Limb (tissue), 2 donors: ENCODE measurements at regions not wholly inside any gene's neighbourhood (a gene's known extent, or its start where the extent isn't known, plus 50 kb on each side); places are given as distances from the start of the nearest gene placed in this dataset.
"Not testable (repeated sequence)": the region's sequence is repeated elsewhere in the genome, so short reads cannot be mapped to it uniquely, and the experiment has no call there.

ENCODE experiments used
- DNase-seq, 2 donors: peaks; one replicate each; pipeline ENCODE4 v3.0.0-alpha.2; 2016; ENCODE audit errors: extremely low spot score in 2 of 2

- DNase-seq = no peak
Measured at GRCh38 chr17:62322313-62322712, 58.0 kb upstream of the EFCAB3 start.

GRCh38 chr17:62321451-62321850, 58.9 kb upstream of the EFCAB3 start:
- no peak for DNase-seq

DNA sequence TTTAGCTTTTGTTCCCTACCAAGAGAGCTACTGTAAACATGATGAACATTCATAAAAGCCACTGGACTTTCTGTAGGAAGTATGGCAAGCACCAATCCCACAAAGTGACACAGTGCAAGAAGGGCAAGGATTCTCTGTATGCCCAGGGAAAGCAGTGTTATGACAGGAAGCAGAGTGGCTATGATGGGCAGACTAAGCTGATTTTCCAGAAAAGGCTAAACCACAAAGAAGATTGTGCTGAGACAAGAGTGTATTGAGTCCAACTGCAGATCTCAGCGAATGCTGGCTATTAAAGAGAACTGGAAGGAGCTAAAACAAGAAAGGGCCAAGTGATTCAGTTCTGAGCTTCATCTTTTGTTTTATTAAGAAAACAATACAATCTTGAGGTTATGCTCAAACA, 60.5 kb upstream of the EFCAB3 start:
- no peak for DNase-seq

DNA sequence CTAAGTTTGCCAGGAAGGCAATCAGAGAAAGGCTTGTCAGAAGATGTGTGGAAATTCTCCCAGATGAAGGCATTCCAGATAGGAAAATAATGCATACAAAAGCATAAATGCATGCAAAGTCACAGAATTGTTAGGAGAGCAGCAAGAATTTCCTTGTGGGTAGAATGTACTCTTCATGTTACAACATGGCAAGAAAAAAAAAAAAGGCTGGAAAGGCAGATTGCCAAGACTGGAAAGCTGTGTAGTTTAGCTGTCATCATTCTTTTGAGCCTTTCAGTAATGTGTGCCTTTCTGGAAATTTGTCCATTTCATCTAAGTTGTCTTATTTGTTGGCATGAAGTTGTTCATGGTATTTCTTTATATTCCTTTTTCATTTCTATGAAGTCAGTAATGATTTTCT, 71.0 kb upstream of the EFCAB3 start:
- no peak for DNase-seq

GRCh38 chr17:62307196-62307595, 73.2 kb upstream of the EFCAB3 start:
- DNase-seq = no peak

- DNase-seq = no peak
Measured at GRCh38 chr17:62303476-62303875, 76.9 kb upstream of the EFCAB3 start.

DNA sequence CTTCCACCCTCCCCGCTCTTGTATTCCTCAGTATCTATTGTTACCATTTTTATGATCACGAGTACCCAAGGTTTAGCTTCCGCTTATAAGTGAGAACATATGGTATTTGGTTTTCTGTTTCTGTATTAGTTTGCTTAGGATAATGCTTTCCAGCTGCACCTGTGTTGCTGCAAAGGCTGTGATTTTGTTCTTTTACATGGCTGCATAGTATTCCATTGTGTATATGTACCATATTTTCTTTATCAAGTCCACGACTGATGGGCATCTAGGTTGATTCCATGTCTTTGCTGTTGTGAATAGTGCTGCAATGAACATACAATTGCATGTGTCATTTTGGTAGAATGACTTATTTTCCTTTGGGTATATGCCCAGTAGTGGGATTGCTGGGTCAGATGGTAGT, 79.7 kb upstream of the EFCAB3 start:
- DNase-seq = no peak

DNA sequence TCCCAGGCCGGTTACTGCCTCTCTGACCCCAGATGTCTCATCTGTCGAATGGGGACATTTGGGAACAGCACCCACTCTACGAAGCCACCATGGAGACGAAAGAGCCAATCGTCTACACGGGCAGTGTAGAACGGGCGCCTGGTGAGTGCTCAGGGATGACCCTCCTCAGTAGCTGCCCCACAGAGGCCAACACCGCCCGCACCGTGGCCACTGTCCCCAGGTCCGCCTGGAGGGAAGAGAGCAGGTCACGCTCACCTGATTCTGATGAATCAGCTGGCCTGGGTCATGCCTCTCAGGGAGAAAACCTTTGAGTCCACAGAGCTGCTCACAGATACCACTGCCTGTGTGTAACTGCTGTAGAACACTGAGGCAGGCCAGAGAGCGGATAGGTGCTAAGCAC, 105.1 kb upstream of the EFCAB3 start:
- not testable (repeated sequence) for DNase-seq

GRCh38 chr17:62268361-62268760, 112.0 kb upstream of the EFCAB3 start:
- DNase-seq = not testable (repeated sequence)

DNA sequence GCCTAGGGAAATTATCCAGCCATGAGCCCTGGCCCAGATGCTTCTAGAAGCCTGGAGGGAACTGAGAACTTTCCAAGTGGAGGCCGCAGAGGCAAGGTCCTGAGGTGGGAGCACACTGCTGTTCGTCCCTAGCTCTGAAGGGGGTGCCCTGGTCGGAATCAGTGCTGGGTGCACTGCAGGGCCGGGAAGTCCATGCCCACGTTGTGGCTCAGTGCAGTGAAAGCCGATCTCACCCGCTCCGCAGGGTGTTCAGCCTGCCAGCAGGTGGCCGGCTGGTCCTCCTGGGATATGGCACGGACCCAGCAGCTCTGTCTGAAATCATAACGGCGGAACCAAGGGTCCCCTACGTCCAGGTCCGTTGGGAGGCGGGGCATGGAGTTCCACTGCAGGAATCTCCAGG, 115.4 kb upstream of the EFCAB3 start:
- DNase-seq = not testable (repeated sequence)

- not testable (repeated sequence) for DNase-seq
Measured at GRCh38 chr17:62255791-62256190, 124.6 kb upstream of the EFCAB3 start.

DNA sequence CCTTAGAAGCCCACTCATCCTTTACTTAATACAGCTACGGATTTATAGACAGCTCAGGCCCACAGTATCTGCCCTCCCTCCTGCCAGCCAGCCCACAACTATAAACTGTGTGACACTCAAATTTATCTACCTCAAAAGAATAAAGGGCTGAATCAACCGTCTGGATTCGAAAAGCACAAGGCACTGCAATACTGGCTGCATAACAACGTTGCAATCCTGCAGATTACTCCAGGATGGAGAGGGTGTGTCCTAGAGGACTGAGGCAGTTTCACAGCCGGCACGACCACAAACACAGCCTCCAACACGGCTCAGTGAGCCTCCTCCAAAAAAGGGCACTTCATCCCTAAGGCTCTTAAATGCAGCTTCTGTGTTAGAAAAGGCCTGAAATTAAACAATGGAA, 138.3 kb upstream of the EFCAB3 start:
- DNase-seq = not testable (repeated sequence)

GRCh38 chr17:62239569-62239968, 140.8 kb upstream of the EFCAB3 start:
- not testable (repeated sequence) for DNase-seq

DNA sequence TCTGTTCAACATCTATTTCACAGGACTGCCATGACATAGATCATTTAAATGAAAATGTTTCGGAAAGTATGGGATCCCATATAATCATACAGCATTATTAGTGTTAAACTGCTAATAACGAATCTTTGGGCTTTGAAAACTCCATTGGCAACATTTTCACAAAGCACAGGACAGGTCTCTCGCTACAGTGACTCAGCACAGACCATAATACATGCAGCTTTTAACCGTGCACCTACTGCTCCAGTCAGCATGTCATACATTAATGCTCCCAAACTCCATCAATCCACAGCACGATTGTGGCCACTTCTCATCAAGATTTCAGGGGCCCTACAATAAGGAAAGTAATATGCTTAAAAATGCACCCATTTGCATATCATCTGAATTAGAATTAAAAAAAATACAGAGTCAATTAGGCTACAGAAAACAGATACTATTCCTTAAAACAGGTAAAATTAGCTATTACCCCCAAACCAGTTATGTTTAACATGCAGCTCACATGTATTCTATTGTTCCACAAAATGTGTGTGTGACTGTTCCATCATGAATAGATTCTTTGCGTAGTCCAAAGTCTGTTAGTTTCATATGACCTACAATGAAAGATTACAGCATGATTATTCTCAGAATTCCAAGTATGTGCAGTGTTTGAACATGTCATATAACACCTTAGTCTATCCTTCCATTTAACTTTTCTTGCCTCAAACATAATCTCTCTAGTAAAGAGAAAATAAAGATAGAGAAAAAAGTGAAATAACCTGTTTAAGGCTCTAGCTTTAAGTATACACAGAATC, 141.6 kb upstream of the EFCAB3 start:
- not testable (repeated sequence) for DNase-seq

- DNase-seq = not testable (repeated sequence)
Measured at GRCh38 chr17:62233822-62234481, 146.4 kb upstream of the EFCAB3 start.

DNA sequence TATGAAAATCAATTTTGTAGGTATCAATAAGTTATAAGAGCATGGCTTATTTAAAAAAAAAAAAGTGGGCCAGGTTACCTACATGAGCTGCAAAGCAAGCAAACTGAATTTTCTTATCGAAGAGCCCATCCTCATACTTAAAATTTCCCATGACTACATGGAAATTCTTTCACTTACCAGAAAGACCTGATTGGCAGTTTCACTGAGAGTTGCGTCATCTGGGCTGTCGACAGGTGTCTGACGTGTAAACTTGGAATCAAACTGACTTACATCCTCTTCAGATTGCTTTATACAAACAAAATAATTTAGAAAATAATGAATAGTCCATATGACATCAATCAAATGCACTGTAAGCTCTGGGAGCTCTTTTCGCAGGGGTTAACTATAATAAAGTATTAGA, 149.1 kb upstream of the EFCAB3 start:
- not testable (repeated sequence) for DNase-seq

DNA sequence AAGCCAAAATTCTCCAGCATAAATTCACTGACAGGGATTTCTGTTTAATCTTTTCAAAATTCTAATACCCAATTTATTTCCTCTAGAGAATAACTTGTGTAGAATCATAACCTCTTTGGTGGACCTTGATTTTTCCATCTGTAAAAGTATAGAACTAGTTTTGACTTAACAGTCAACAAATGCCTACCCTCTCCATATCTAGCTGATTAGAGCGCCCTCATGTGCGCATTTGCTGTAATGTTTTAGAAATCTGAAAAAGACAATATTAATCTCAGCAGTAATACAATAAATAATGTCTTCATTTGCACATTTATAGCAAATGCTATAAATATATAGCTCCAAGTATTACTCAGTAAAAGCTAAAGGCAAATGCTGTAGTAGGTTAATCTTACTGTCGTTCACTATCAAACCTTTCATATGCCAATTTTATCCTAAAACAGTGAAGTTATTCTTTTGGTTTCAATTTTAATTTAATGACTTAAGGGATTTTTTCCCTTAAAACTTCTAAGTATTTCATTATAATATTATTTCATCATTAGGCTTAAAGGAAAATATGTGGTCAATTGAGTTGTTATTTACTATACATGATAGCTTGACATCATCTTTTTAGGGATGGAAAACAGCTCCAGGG, 153.6 kb upstream of the EFCAB3 start:
- not testable (repeated sequence) for DNase-seq

DNA sequence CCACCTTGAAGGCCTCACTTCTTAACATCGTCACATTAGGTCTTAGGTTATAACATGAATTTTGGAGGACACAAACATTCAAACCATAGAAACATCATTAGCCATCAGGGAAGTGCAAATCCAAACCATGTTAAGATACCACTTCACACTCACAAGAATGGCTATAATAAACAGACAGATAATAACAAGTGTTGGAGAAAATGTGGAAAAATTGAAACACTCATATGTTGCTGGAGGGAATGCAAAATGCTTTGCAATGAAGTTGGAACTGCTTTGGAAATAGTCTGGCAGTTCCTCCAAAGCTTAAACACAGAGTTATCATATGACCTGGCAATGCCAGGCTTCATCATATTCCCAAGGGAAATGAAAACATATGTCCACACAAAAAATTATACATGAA, 156.8 kb upstream of the EFCAB3 start:
- DNase-seq = not testable (repeated sequence)

GRCh38 chr17:62219221-62219899, 154.3 kb upstream of the MED13 start:
- no peak for DNase-seq

GRCh38 chr17:62216847-62217246, 151.8 kb upstream of the MED13 start:
- DNase-seq = no peak

DNA sequence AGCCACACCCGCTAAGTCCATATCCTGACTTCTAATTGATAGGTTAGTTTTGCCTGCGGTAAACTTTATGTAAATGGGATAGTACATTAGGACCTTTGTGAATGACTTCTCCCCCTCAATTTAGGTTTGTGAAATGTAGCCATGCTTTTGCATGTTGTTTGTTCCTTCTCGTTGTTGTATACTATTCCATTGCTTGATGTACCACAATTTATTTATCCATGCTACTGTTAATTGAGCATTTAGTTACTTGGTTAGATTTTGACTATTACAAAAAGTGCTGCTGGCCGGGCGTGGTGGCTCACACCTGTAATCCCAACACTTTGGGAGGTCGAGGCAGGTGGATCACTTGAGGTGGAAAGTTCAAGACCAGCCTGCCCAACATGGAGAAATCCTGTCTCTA, 150.8 kb upstream of the MED13 start:
- DNase-seq = not testable (repeated sequence)

DNA sequence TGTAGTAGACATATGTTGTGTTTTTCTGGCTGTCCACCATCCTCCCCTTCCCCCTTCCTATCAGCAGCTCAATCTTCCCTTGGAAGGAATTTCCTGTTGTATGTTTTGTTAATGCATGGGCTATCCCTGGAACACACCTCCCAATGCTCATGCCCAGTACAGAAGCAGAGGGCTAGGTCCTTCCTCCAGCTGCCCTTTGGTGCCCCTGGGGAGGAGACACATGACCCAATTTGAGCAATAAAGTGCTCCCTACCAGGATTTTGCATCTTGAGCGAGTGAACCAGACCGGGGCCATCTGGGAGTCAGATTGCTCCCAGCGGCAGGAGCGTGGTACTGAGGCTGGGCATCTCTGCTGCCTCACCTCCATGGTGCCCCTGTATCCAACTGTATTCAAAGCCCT, 141.5 kb upstream of the MED13 start:
- no peak for DNase-seq
